SK-N-SH (cell line): ENCODE measurements at regions not wholly inside any gene's neighbourhood (a gene's known extent, or its start where the extent isn't known, plus 50 kb on each side); places are given as distances from the start of the nearest gene placed in this dataset.

Experiments used
- JUND ChIP-seq: IDR thresholded peaks from 2 replicates; pipeline ENCODE4 v1.4.0; 2012
- MAX ChIP-seq: IDR thresholded peaks from 2 replicates; pipeline ENCODE4 v1.4.0; 2012; ENCODE audit warnings: low read depth
- MXI1 ChIP-seq: IDR thresholded peaks from 2 replicates; pipeline ENCODE4 v1.6.1; 2012; ENCODE audit warnings: mild to moderate bottlenecking, low read depth, low read length, improper control_type of control experiment
- POLR2AphosphoS5 ChIP-seq: IDR thresholded peaks from 2 replicates; pipeline ENCODE4 v1.6.1; 2012; ENCODE audit warnings: low read depth, low read length
- TF ChIP-seq, protein P1 (sequence below): fragments of 200-600 bp; sonication (generic); IDR thresholded peaks from 2 replicates; pipeline ENCODE4 v1.6.1; 2017; ENCODE audit warnings: antibody characterized with exemption, mild to moderate bottlenecking, moderate library complexity

DNA sequence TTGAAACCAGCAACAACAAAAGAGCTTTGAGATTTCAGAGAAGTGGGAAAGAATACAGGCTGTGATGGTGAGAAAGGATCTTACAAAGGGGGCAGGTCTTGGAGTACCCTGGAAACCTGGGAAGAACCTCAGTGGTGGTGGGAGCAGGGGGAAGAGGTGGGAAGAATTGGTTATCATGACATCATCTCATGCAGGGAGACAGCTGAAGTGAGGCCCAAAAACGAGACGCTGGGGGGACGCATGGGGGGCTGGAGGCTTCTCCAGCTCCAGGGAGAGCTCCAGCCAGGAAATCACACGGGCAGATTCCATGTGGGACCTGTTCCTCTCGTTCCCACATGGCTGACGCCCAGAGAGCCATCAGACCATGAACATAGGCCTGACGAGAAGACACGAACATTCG is 177.3 kb upstream of the RNF32 start:
- TF ChIP-seq, protein P1, sequence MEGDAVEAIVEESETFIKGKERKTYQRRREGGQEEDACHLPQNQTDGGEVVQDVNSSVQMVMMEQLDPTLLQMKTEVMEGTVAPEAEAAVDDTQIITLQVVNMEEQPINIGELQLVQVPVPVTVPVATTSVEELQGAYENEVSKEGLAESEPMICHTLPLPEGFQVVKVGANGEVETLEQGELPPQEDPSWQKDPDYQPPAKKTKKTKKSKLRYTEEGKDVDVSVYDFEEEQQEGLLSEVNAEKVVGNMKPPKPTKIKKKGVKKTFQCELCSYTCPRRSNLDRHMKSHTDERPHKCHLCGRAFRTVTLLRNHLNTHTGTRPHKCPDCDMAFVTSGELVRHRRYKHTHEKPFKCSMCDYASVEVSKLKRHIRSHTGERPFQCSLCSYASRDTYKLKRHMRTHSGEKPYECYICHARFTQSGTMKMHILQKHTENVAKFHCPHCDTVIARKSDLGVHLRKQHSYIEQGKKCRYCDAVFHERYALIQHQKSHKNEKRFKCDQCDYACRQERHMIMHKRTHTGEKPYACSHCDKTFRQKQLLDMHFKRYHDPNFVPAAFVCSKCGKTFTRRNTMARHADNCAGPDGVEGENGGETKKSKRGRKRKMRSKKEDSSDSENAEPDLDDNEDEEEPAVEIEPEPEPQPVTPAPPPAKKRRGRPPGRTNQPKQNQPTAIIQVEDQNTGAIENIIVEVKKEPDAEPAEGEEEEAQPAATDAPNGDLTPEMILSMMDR, result no peak
- TF ChIP-seq POLR2AphosphoS5 (no peak), MAX (no peak), MXI1 (no peak), JUND (no peak)
